Transverse colon (tissue), 4 donors: ENCODE measurements at regions not wholly inside any gene's neighbourhood (a gene's known extent, or its start where the extent isn't known, plus 50 kb on each side); places are given as distances from the start of the nearest gene placed in this dataset.

Experiments used
- DNase-seq: peaks from one replicate; pipeline ENCODE4 v3.0.0-alpha.2; 2019
- H3K27ac ChIP-seq, 4 donors: fragments of 200-600 bp; sonication (generic); 2 replicates each; pipeline ENCODE4 v1.5.1; 2016 to 2018; ENCODE audit warnings: inconsistent platforms in 4 of 4
- H3K27me3 ChIP-seq: fragments of 200-600 bp; sonication (generic); 2 replicates; pipeline ENCODE4 v1.5.1; 2017; ENCODE audit warnings: inconsistent platforms
- H3K36me3 ChIP-seq, 4 donors: fragments of 200-600 bp; sonication (generic); 2 replicates each; pipeline ENCODE4 v1.5.1; 2017 to 2019; ENCODE audit warnings: inconsistent platforms in 4 of 4
- H3K4me1 ChIP-seq, 4 donors: fragments of 200-600 bp; sonication (generic); 2 replicates each; pipeline ENCODE4 v1.5.1; 2017 to 2020; ENCODE audit warnings: inconsistent platforms in 4 of 4
- H3K4me3 ChIP-seq, 4 donors: fragments of 200-600 bp; sonication (generic); 1 replicate in 1 of 4; 2 replicates in 3 of 4; pipeline versions ENCODE4 v1.5.1 to v1.6.1; 2017 to 2019; ENCODE audit warnings: inconsistent platforms in 4 of 4
- H3K9me3 ChIP-seq, 2 donors: fragments of 200-600 bp; sonication (generic); 2 replicates each; pipeline ENCODE4 v1.5.1; 2017 to 2019; ENCODE audit warnings: inconsistent platforms in 2 of 2
- EP300 ChIP-seq: sonication (generic); formaldehyde crosslinking; IDR thresholded peaks from one replicate; pipeline ENCODE4 v1.6.1; 2017; ENCODE audit warnings: antibody characterized with exemption, low read depth
- POLR2A ChIP-seq: fragments of 450-650 bp; IDR thresholded peaks from one replicate; pipeline ENCODE4 v1.6.1; 2016; ENCODE audit warnings: antibody characterized with exemption, mild to moderate bottlenecking, moderate library complexity
- POLR2AphosphoS5 ChIP-seq, 3 donors: sonication (generic); formaldehyde crosslinking; IDR thresholded peaks; one replicate each; pipeline ENCODE4 v1.6.1; 2016; ENCODE audit warnings: antibody characterized with exemption in 3 of 3
- WGBS, 2 donors: methylation state at CpG; one replicate each; pipeline ENCODE4 v1.1.5; 2018; ENCODE audit warnings: low coverage in 1 of 2; 5-methylcytosine and 5-hydroxymethylcytosine counted together
- in situ Hi-C, 4 donors: fragments of 200-750 bp; cut with MboI; loops; one replicate each; pipeline versions ENCODE4 v1.15.0 to v1.15.1; 2017; ENCODE audit warnings: low sequenced_read_pairs in 3 of 4, low pct_ligation_motif_present in 1 of 4, low pct_unique_long_range_greater_than_20kb in 1 of 4
- intact Hi-C: fragments of 100-400 bp; cut with DNase I; formaldehyde crosslinking; loops from one replicate; pipeline ENCODE4 v1.15.1; 2023; ENCODE audit warnings: low total_unique reads
- TF ChIP-seq, protein P1 (sequence below), 5 experiments: fragments of 200-600 bp in 3 of 5; fragments of 450-650 bp in 2 of 5; sonication (generic) in 3 of 5; IDR thresholded peaks; 1 replicate in 2 of 5; 2 replicates in 3 of 5; pipeline ENCODE4 v1.5.1; 2016 to 2017; ENCODE audit warnings: antibody characterized with exemption in 5 of 5, inconsistent platforms in 3 of 5, mild to moderate bottlenecking in 2 of 5, moderate library complexity in 1 of 5

DNA sequence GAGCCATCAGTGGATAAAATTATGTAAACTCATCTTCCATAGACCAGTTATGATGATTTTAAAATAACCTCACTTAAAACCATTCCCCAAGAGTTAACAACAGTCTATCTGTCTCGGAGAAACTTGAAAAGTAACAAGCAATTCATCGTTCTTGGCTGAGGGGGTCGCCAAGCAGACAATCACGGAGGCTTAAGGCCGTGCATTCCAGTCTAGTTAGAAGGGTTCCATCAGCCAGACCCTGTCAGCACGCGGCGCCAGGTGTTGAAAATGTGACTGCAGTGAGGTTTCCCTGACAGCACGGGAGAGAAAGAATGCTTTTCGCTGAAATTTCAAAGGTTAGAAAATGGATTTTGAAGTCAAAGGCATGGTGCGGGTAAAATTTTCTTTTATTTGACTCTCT is 1025.0 kb upstream of the CELF2 start:
- H3K27ac ChIP-seq, result no peak overlapping the region
- TF ChIP-seq POLR2A (no peak), EP300 (no peak), POLR2AphosphoS5 (IDR thresholded peaks at IDR 0.05) (no peak)
- TF ChIP-seq, protein P1, sequence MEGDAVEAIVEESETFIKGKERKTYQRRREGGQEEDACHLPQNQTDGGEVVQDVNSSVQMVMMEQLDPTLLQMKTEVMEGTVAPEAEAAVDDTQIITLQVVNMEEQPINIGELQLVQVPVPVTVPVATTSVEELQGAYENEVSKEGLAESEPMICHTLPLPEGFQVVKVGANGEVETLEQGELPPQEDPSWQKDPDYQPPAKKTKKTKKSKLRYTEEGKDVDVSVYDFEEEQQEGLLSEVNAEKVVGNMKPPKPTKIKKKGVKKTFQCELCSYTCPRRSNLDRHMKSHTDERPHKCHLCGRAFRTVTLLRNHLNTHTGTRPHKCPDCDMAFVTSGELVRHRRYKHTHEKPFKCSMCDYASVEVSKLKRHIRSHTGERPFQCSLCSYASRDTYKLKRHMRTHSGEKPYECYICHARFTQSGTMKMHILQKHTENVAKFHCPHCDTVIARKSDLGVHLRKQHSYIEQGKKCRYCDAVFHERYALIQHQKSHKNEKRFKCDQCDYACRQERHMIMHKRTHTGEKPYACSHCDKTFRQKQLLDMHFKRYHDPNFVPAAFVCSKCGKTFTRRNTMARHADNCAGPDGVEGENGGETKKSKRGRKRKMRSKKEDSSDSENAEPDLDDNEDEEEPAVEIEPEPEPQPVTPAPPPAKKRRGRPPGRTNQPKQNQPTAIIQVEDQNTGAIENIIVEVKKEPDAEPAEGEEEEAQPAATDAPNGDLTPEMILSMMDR (IDR thresholded peaks at IDR 0.05), result no peak
- no peaks in the 10 kb centered on the region for H3K36me3 ChIP-seq
- H3K4me1 ChIP-seq, result no peaks in the 10 kb centered on the region
- no peak for DNase-seq
- no peaks in the 10 kb centered on the region for H3K9me3 ChIP-seq
- no peak overlapping the region for H3K4me3 ChIP-seq
- intact Hi-C loops, result no loop called here
- in situ Hi-C loops, result no loop called here
- whole genome bisulfite sequencing, 2 donors, result 64 to 72% methylated on average over 11 of the region's 11 CpGs
- H3K27me3 ChIP-seq, result no peaks in the 10 kb centered on the region

DNA sequence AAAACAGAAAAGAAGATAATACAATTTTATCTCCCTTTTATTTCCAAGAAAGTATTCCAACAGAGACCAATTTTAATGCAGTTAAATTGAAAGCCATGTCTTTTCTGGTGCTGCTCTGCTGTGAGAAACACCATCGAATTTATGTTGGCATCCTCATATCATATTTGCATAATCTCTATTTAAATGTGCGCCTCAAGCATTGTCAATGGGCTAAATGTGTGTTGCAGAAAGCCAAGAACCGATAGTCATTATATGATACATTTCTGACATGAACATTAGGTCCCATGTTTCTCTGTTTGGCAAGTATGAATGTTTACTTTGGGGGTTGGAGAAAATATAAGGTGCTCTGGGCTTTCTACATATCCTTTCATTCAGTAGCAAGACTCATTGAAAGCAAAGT is 1023.5 kb upstream of the CELF2 start:
- in situ Hi-C loops (no loop called here), intact Hi-C loops (no loop called here)
- Histone ChIP-seq H3K4me1 (no peaks in the 10 kb centered on the region), H3K27me3 (no peaks in the 10 kb centered on the region), H3K36me3 (no peaks in the 10 kb centered on the region), H3K27ac (no peak overlapping the region), H3K4me3 (no peak overlapping the region), H3K9me3 (no peaks in the 10 kb centered on the region)
- 70 to 74% methylated on average over 3 of the region's 3 CpGs for WGBS, 2 donors
- DNase-seq, result no peak
- TF ChIP-seq POLR2AphosphoS5 (IDR thresholded peaks at IDR 0.05) (no peak), POLR2A (no peak), EP300 (no peak)
- TF ChIP-seq, protein P1 (IDR thresholded peaks at IDR 0.05), result no peak

- H3K4me3 ChIP-seq, result no peak overlapping the region
- no peaks in the 10 kb centered on the region for H3K27me3 ChIP-seq
- in situ Hi-C loops, result no loop called here
- no peaks in the 10 kb centered on the region for H3K36me3 ChIP-seq
- no peaks in the 10 kb centered on the region for H3K4me1 ChIP-seq
- WGBS, 2 donors, result 83 to 100% methylated on average over 2 to 5 of the region's 5 CpGs
- no peak for TF ChIP-seq POLR2AphosphoS5 (IDR thresholded peaks at IDR 0.05)
- TF ChIP-seq, protein P1 (IDR thresholded peaks at IDR 0.05), result no peak
- no peak for TF ChIP-seq POLR2A
- TF ChIP-seq EP300, result no peak
- H3K9me3 ChIP-seq, result no peaks in the 10 kb centered on the region
- DNase-seq, result no peak
- intact Hi-C loops, result no loop called here
- no peak overlapping the region for H3K27ac ChIP-seq
These were observed 1018.0 kb upstream of the CELF2 start for GRCh38 chr10:9999627-10000026.

DNA sequence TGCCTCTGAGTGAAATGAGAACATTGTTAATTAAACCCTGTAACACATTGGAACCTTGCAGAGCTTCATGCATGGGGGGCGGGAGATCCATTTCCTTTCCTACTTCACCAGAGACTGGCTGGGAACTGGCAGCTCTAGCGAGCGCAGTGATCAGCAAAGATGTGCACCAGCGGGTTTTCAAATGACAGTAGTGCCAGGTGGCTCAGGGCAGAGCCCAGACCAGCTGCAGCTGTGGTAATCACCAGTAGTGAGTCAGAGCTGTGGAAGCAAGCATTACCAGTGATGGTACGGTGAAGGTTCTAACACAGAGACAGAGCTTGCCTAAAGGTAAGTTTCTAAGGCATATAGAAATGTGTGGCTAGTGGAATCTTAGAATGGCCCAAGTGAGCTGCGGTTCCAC is 1009.7 kb upstream of the CELF2 start:
- in situ Hi-C loops, result no loop called here
- no peak for TF ChIP-seq POLR2AphosphoS5 (IDR thresholded peaks at IDR 0.05)
- TF ChIP-seq POLR2A, result no peak
- Histone ChIP-seq H3K9me3 (no peaks in the 10 kb centered on the region), H3K36me3 (no peaks in the 10 kb centered on the region), H3K4me3 (no peak overlapping the region), H3K4me1 (no peaks in the 10 kb centered on the region), H3K27ac (no peak overlapping the region), H3K27me3 (no peaks in the 10 kb centered on the region)
- no peak for DNase-seq
- WGBS, 2 donors, result 80 to 87% methylated on average over 1 to 6 of the region's 6 CpGs
- intact Hi-C loops, result no loop called here

DNA sequence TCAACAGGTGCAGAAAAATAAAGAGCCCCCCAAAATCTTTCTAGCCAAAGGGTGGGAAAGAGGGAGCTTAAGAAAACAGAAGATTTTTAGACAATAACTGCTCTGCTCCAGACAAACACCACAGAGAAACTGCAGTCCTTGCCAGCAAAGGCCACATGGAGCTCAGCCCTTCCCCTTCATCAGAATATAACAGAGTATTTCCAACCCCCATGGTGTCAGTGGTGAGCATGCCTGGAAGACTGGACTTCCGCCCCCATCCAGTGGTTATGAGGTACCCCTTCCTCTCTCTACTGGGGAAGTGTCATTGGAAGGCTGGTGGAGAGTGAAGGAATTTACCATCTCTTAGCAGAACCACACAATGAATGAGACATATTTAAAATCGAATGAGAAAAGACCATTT is 1007.3 kb upstream of the CELF2 start:
- no peak for DNase-seq
- no peaks in the 10 kb centered on the region for H3K36me3 ChIP-seq
- in situ Hi-C loops (no loop called here), intact Hi-C loops (no loop called here)
- no peak overlapping the region for H3K27ac ChIP-seq
- TF ChIP-seq POLR2A (no peak), EP300 (no peak), POLR2AphosphoS5 (IDR thresholded peaks at IDR 0.05) (no peak)
- TF ChIP-seq, protein P1 (IDR thresholded peaks at IDR 0.05), result no peak
- no peaks in the 10 kb centered on the region for H3K9me3 ChIP-seq
- 78 to 80% methylated on average over 1 to 2 of the region's 2 CpGs for WGBS, 2 donors
- H3K4me3 ChIP-seq, result no peak overlapping the region
- H3K4me1 ChIP-seq, result no peaks in the 10 kb centered on the region
- no peaks in the 10 kb centered on the region for H3K27me3 ChIP-seq
